ENCODE measurements at regions not wholly inside any gene's neighbourhood (a gene's known extent, or its start where the extent isn't known, plus 50 kb on each side); places are given as distances from the start of the nearest gene placed in this dataset.

GRCh38 chr5:174312641-174313040, 267.1 kb downstream of the NSG2 start:
- no peak for DNase-seq

GRCh38 chr5:174313615-174314014, 268.1 kb downstream of the NSG2 start:
- no peak for DNase-seq

DNA sequence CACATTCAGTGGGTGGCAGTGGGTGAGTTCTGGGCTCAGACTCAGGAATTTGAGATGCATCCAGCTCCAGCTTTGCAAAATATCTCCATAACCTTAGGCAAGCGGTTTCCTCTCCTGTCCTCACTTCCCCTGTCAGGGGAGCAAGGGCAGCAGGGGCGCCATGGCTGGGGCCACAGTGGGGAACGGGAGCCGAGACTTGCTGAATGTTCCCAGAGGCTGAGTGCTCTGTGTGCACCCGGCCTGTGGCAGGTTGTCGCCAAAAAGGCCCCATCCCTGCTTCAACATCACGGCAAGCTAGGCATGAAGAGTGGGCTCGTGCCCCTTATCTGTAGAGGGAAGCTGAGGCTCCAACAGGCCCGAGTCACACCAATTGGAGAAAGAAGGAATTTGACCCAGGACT, 268.8 kb downstream of the NSG2 start:
- no peak for DNase-seq

DNA sequence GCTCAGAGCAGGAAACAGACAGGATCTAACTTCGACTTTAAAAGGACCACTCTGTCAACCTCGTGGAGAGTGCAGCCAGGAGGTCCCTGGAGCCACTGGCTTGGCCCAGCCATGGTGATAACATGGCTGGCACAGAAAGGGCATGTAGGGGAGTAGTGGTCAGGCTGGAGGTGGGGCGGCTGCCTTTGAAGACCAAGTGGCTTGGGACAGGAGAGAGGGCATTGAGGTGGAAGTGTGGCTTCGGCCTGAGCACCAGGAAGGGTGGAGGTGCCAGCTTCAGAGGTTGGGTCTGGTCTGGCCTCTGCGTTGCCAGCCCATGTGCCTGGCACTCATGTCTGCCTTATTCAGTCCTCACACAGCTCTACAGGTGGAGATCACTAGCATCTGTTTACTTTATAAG, 270.0 kb downstream of the NSG2 start:
- DNase-seq: no peak

- no peak for DNase-seq
Measured at GRCh38 chr5:174315871-174316270, 270.4 kb downstream of the NSG2 start.

DNA sequence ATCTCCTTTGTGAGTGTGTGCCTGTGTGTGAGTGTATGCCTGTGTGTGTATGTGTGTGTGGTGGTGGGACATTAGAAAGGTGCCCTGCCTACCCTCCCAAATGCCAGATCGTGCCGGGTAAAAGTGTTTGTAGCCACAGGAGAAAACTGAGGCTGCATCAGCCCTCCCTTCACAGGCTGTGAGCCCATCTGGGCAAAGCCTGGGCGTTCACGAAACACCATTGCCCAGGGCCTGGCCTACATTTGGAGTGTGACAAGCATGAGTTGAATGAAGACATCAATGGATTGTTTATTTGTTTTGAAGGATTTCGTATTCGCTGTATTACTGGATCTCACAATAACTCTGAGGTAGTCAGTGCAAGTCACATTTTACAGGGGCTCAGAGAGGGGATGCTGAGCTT, 270.8 kb downstream of the NSG2 start:
- no peak for DNase-seq

DNA sequence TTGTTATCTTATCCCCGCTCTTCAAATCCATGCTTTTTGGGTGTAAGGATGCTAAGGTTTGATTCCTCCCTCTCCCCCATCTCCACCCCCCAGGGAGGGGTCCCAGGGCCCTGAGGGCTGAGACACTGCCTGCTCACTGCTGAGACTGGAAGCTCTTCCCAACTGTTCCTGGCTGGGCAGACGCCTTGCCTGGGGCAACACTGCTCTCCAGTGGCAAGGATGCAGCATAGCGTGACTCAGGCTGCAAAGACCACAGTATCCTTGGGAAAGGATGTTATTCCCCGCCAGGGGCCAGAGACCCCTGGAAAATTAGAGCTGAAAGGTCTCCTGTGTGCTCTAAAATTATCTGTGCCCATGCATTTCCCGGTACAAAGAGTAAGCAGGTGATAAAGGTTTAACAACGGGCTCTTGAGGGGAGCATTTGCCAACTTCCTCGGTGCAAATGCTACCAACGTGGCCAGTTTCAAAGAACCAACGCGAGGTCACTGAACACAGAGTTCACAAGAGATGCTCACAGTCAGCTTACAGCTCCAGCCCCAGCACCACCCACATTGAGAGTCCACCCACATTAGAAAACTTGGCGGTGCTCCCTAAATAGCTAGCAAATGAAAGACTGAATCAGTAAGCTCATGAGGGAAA, 271.9 kb downstream of the NSG2 start:
- DNase-seq: peak; percentile 21

DNA sequence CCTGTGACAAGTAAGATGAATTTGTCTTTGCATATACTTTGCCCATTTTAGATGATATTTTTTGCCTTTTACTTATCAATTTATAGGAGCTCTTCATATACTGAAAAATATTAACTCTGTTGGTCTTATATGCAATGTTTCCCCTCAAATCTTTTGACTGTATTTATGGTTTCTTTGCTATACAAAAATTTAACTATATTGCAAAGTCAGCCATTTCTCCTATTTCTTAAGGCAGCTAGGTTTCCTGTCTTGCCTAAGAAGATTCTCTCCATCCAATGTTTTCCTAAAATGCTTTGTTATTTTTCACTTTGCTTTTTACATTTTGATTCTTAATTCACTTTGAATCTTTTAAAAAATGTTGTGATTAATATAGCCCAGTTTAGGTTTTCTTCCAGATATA, 273.1 kb downstream of the NSG2 start:
- DNase-seq: no peak

DNA sequence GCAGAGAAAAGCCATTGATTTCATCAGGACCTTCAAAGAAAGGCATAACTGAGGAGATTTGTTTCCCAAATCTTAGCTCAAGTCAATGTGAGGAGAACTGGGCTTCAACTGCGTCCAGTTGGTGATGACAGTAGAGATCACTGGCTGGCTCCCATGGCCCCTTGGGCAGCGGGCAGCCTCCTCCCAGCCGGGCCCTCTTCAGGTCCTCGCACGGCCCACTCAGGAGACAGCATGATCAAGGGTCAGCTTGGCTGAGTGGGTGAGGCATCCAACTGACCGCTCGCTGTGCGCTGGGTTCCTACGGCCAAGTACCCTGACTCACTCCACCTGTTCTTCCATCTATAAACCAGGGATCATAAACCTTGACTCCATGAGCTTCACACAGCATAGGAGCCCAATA, 274.0 kb downstream of the NSG2 start:
- no peak for DNase-seq

- no peak for DNase-seq
Measured at GRCh38 chr5:174320051-174320450, 274.5 kb downstream of the NSG2 start.

GRCh38 chr5:174323878-174324281, 278.4 kb downstream of the NSG2 start:
- DNase-seq: no peak

DNA sequence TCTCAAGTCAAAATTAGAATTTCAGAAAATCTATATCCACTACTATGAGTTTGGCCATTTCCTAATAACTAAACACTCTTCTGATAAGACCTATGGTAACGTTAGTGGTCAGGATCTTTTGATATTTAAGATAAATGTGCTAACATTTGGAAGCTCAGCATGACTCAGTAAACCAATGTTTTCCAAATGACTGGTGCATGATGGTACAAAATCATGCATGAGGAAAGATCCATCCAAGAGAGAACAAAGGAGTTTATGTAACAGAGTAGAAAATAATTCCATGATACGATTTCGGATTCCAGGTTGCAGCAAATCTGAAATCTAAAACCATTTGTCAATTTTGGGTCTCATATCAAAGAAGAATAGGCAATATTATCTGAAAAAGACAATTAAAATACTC, 279.2 kb downstream of the NSG2 start:
- no peak for DNase-seq

DNA sequence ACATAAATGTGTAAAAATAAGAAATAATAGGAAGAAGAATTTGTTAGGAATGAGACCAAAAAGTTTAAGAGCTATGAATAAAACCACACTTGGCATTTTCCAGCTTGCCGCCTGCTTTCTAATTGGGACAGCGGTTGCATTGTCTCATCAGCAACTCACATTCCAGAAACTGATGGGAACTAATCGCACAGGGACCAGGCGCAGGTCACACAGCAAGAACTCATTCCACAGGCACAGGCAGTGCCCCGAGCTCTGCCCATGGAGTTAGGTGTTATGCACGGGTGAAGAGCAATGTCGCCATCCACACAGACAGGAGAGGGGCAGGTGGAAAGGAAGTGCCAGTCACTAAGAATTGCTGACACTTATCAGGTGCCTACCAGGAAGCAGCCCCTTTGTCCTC, 279.9 kb downstream of the NSG2 start:
- no peak for DNase-seq

- no peak for DNase-seq
Measured at GRCh38 chr5:174325961-174326360, 280.5 kb downstream of the NSG2 start.

GRCh38 chr5:174326372-174326771, 280.9 kb downstream of the NSG2 start:
- DNase-seq: no peak

DNA sequence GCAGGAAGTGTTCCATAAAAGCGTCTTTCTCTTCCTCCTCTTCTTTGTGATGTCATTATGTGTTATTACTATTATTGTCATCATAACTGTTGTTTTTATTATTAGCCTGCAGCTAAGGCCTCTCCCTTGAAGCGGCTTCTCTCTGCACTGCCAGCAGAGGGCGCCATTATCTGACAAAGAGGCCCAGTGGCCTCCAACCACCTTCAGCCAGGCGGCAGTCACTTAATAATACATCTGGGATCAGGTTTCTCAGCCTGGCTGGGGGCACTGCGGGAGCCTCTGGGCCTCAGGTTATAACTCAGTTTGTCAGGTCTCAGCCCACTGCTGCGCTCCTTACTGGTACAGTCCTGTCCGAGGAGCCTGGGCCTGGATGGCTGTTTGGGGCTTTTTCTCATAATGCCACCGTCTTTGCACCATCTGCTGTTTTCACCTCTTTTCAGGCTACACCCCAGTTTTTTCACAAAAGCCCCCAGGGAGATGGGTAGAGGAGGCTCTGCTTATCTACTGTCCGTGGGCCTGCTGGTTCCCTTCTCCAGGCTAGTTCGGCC, 281.9 kb downstream of the NSG2 start:
- no peak for DNase-seq

GRCh38 chr5:174327896-174328295, 282.4 kb downstream of the NSG2 start:
- DNase-seq: no peak

DNA sequence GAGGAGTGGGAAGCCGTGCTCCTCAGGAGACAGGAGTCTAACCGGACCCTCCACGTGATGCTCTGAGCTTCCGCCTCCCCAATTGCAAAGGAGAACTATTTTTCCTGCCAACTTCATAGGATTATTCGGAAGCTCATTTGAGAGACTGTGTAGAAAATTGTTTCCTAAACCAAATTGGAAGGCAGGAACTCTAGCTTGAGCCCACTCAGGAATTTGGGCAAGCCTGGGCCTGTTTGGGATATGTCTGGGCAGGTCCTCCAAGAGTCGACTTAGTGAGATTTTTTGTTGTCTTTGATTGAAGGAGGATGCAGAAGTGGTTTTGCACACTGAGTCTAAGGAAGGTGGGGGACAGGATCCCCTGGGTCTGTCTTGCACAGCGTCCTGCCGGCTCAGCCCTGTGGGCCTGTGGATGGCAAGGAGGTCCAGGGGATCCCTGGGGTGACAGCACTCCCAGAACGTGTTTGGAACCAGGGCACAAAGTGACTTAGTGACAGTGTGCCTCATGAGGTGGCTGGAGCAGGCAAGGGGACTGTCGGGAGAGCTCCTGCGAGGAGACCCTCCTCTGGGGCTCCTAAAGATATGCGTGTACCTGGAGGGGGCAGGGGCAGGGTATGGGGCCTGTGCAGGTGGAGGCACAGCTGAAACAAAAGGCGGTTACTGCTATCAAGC, 283.3 kb downstream of the NSG2 start:
- no peak for DNase-seq

- DNase-seq: no peak
Measured at GRCh38 chr5:174329738-174330137, 284.2 kb downstream of the NSG2 start.

DNA sequence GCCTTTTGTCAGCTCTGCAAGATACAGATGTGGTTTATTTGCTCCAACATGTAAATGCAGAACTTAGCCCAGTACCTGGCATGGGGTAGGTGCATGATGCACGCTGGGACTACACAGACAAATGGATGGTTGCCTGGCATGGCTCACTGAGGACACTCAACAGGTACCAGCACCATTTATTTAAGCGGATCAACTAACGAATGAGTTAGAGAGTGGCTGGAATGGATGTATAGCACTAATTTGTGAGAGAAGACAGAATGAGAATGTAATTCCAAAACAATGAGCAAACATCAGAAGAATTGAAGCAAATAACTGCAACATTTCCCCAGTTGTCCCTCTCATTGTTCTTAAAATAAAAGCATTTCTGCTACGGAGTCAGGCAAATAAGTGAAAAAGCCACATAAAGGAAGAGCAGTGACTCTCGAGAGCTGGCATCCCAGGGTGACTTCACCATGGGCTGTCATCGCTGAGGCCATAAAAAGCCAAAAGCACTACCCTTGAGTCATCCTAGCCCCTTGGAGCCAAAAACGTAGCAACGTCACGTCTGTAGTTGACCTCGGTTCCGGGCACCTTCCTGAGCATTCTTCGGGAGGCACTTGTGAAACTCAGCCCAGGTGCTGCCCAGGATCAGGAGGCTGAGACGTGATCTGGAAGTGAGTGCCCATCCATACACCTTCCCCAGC, 290.3 kb downstream of the NSG2 start:
- no peak for DNase-seq

DNA sequence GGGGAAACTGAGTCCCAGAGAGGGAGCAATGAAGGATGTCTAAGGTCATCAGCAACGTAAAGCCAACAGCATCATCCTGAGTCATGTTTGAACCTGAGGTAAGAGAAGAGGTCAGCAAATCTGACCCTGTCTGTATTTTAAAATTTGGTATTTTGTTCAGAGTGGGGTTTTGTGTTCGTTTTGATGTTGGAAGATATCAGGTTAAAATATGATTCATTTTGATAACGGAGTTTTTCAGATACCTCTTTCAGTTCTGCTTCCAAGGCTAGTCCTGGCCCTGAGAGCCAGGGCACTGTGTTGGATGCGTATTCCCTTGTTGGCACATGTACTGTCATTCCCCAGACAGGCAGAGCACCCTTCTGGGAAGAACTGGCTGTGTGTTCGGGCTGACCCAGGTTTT, 291.0 kb downstream of the NSG2 start:
- no peak for DNase-seq

DNA sequence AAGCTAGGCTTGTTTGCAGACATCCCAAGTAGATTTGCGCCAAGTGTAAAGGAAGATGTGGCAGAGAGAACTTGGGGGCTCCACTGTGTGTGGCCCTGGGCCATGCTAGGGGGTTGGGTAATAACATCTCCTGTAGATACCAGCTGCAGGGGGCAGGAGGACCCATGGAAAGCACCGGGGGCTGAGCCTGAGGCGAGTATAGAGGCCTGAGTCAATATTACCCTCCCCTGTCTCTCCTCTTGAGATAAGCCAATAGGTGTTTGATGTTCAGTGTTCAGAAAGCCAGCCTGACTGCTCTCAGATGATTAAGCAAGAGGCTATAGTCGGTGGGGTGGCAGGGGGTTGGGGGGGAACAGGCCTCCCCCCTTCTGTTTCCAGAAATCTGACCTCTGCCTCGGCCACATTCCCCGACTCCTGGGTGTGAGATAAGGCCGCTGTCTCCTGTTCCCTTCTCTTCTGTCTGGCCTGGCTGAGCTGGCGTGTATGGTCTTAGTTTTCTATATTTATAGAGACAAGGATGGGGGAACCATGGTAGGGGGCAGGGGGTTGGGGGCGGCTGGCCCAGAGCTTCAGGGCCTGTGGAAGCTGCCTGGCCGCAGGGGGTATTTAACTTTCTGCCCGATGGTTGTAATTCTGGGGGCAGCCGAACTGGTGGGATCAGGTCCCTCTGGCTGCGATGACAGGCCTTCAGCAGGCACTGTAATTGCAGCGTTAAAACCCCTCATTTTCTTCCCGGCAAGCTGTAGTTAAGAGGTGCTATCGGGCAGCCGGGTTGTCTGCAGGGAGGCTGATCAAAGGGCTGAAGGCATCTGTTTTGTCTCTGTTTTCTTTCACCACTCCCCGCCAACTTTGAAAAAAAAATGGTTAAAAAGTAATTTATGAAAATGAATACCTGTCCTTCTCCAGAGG, 292.0 kb downstream of the NSG2 start:
- DNase-seq: no peak

All from NCI-H226 (cell line).